ENCODE measurements at regions not wholly inside any gene's neighbourhood (a gene's known extent, or its start where the extent isn't known, plus 50 kb on each side); places are given as distances from the start of the nearest gene placed in this dataset.

GRCh38 chr6:117174835-117175360, 90.5 kb upstream of the VGLL2 start:
- TF ChIP-seq CTCF (IDR thresholded peaks at IDR 0.05), result no peak

GRCh38 chr6:117188627-117189201, 76.6 kb upstream of the VGLL2 start:
- H3K4me3 Mint-ChIP-seq (ENCODE audit: unreplicated experiment), result no peak overlapping the region
- H3K4me1 Mint-ChIP-seq (ENCODE audit: low read depth), result no peaks in the 10 kb centered on the region
- H3K36me3 Mint-ChIP-seq (ENCODE audit: low read depth), result no peaks in the 10 kb centered on the region
- no peaks in the 10 kb centered on the region for H3K9me3 Mint-ChIP-seq (ENCODE audit: low read depth)
- H3K27ac Mint-ChIP-seq (ENCODE audit: unreplicated experiment), result no peak overlapping the region
- H3K27me3 Mint-ChIP-seq (ENCODE audit: low read depth), result peaks cover 6% of the 10 kb centered on the region
- TF ChIP-seq CTCF (IDR thresholded peaks at IDR 0.05), result peak; percentile 73
- no peak for DNase-seq (ENCODE audit: low spot score)

More at GRCh38 chr6:117174835-117175360, 90.5 kb upstream of the VGLL2 start:
- Mint-ChIP-seq H3K27me3 (ENCODE audit: low read depth) (peaks cover 3% of the 10 kb centered on the region), H3K9me3 (ENCODE audit: low read depth) (peaks cover 22% of the 10 kb centered on the region), H3K27ac (ENCODE audit: unreplicated experiment) (no peak overlapping the region), H3K4me3 (ENCODE audit: unreplicated experiment) (no peak overlapping the region), H3K4me1 (ENCODE audit: low read depth) (no peaks in the 10 kb centered on the region), H3K36me3 (ENCODE audit: low read depth) (peaks cover 2% of the 10 kb centered on the region)
- DNase-seq (ENCODE audit: low spot score), result no peak

- Mint-ChIP-seq H3K36me3 (ENCODE audit: low read depth) (no peaks in the 10 kb centered on the region), H3K27me3 (ENCODE audit: low read depth) (peaks cover 6% of the 10 kb centered on the region), H3K4me3 (ENCODE audit: unreplicated experiment) (no peak overlapping the region), H3K27ac (ENCODE audit: unreplicated experiment) (no peak overlapping the region), H3K4me1 (ENCODE audit: low read depth) (no peaks in the 10 kb centered on the region), H3K9me3 (ENCODE audit: low read depth) (no peaks in the 10 kb centered on the region)
- no peak for TF ChIP-seq CTCF (IDR thresholded peaks at IDR 0.05)
- no peak for DNase-seq (ENCODE audit: low spot score)
Measured at GRCh38 chr6:117191009-117191408, 74.3 kb upstream of the VGLL2 start.

DNA sequence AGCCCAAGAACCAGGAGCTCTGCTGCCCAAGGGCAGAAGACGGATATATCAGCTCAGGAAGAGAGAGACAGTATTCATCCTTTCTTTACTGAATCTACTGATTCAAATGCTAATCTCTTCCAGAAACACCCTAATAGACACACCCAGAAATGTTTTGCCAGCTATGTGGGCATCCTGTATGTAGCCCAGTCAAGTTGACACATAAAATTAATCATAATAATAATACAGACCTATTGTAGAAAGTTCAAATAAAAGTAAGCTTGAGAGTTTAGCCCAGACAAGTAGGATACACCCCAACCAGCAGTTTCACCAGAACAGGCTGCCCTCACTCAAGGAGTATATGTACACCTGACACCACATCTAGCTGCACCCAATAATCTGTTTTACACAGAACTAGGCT, 73.9 kb upstream of the VGLL2 start:
- H3K27ac Mint-ChIP-seq (ENCODE audit: unreplicated experiment), result no peak overlapping the region
- H3K4me1 Mint-ChIP-seq (ENCODE audit: low read depth), result no peaks in the 10 kb centered on the region
- peaks cover 6% of the 10 kb centered on the region for H3K27me3 Mint-ChIP-seq (ENCODE audit: low read depth)
- TF ChIP-seq CTCF (IDR thresholded peaks at IDR 0.05), result no peak
- no peaks in the 10 kb centered on the region for H3K36me3 Mint-ChIP-seq (ENCODE audit: low read depth)
- no peaks in the 10 kb centered on the region for H3K9me3 Mint-ChIP-seq (ENCODE audit: low read depth)
- H3K4me3 Mint-ChIP-seq (ENCODE audit: unreplicated experiment), result no peak overlapping the region
- DNase-seq (ENCODE audit: low spot score), result no peak

DNA sequence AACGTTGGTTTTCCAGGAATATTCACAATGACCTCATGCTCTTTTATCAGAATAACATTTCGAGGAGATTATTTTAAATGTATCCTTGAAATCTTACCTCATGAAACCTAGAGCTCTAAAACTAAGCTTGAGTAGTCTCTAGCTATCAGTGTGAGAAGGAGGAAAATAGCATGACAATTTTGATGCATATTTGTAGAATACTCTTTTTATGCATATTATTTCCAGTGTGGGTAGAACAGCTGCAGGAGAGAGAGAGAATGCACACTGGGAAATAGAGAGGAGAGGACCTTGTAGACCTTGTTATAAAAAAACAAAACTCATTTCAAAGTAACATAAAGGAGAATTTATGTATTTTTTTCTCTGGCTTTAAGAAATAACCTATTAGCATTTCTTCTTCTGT, 71.1 kb upstream of the VGLL2 start:
- Mint-ChIP-seq H3K36me3 (ENCODE audit: low read depth) (no peaks in the 10 kb centered on the region), H3K9me3 (ENCODE audit: low read depth) (no peaks in the 10 kb centered on the region), H3K4me3 (ENCODE audit: unreplicated experiment) (no peak overlapping the region), H3K27me3 (ENCODE audit: low read depth) (peaks cover 6% of the 10 kb centered on the region), H3K27ac (ENCODE audit: unreplicated experiment) (no peak overlapping the region), H3K4me1 (ENCODE audit: low read depth) (no peaks in the 10 kb centered on the region)
- TF ChIP-seq CTCF (IDR thresholded peaks at IDR 0.05), result no peak
- DNase-seq (ENCODE audit: low spot score), result no peak

Measured in chondrocyte (in vitro differentiated cells).